Neural progenitor cell (in vitro differentiated cells): ENCODE measurements at regions not wholly inside any gene's neighbourhood (a gene's known extent, or its start where the extent isn't known, plus 50 kb on each side); places are given as distances from the start of the nearest gene placed in this dataset.

Experiments
- CTCF ChIP-seq: fragments of 200-600 bp; sonication (generic); IDR thresholded peaks from 2 replicates; pipeline ENCODE4 v1.5.1; 2017; ENCODE audit warnings: antibody characterized with exemption, mild to moderate bottlenecking
- EZH2 ChIP-seq: fragments of 200-600 bp; sonication (generic); IDR thresholded peaks from 2 replicates; pipeline ENCODE4 v1.6.1; 2017; ENCODE audit warnings: antibody characterized with exemption, mild to moderate bottlenecking, moderate library complexity

DNA sequence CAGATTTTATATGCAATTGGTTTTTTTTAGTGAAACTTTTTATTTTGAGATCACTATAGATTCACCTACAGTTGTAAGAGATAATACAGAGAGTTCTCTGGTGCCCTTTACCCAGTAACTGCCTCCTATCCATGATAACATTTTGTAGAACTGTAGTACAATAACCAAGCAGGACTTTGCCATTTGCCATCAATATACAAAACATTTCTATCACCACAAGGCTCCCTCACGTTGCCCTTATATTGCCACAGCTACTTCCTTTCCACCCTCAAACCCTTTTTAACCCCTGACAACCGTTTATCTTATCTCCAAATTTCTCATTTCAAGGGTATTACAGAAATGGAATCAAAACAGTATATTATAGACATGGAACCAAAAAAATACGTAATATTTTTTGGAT lies 130.7 kb upstream of the GOLGA6L4 start:
- TF ChIP-seq CTCF (no peak), EZH2 (no peak)
